Fibroblast of skin of abdomen (primary cell): ENCODE measurements at regions not wholly inside any gene's neighbourhood (a gene's known extent, or its start where the extent isn't known, plus 50 kb on each side); places are given as distances from the start of the nearest gene placed in this dataset.

ENCODE experiments used
- DNase-seq: peaks from one replicate; pipeline ENCODE4 v3.0.0-alpha.2; 2013

GRCh38 chr6:140960566-140960965 is 1172.2 kb upstream of the GJE1 start:
- DNase-seq: no peak

- no peak for DNase-seq
These were observed 1175.3 kb upstream of the GJE1 start for GRCh38 chr6:140957386-140957785.

GRCh38 chr6:140956571-140957369 is 1176.0 kb upstream of the GJE1 start:
- peak; percentile 71 for DNase-seq

GRCh38 chr6:140940251-140940925 is 1192.3 kb upstream of the GJE1 start:
- no peak for DNase-seq

GRCh38 chr6:140932909-140933308 is 1199.8 kb upstream of the GJE1 start:
- DNase-seq: no peak

GRCh38 chr6:140931581-140931980 is 1201.1 kb upstream of the GJE1 start:
- no peak for DNase-seq

GRCh38 chr6:140929121-140929520 is 1203.6 kb upstream of the GJE1 start:
- no peak for DNase-seq

- DNase-seq: no peak
These were observed 1209.7 kb upstream of the GJE1 start for GRCh38 chr6:140923048-140923447.

GRCh38 chr6:140921366-140922226 is 1211.1 kb upstream of the GJE1 start:
- peak; percentile 88 for DNase-seq

- no peak for DNase-seq
These were observed 1214.8 kb upstream of the GJE1 start for GRCh38 chr6:140917911-140918310.

GRCh38 chr6:140915551-140915950 is 1217.2 kb upstream of the GJE1 start:
- DNase-seq: no peak

- DNase-seq: no peak
These were observed 1217.6 kb upstream of the GJE1 start for GRCh38 chr6:140915103-140915502.

- no peak for DNase-seq
These were observed 1220.0 kb upstream of the GJE1 start for GRCh38 chr6:140912686-140913085.

GRCh38 chr6:140909625-140910024 is 1223.1 kb upstream of the GJE1 start:
- DNase-seq: peak; percentile 11

GRCh38 chr6:140909156-140909555 is 1223.6 kb upstream of the GJE1 start:
- peak; percentile 46 for DNase-seq

- DNase-seq: no peak
These were observed 1224.2 kb upstream of the GJE1 start for GRCh38 chr6:140908505-140908904.

GRCh38 chr6:140907235-140907634 is 1225.5 kb upstream of the GJE1 start:
- DNase-seq: no peak

- DNase-seq: no peak
These were observed 1227.0 kb upstream of the GJE1 start for GRCh38 chr6:140905724-140906123.

- DNase-seq: no peak
These were observed 1227.7 kb upstream of the GJE1 start for GRCh38 chr6:140905050-140905449.

GRCh38 chr6:140897804-140898573 is 1234.7 kb upstream of the GJE1 start:
- no peak for DNase-seq

- DNase-seq: no peak
These were observed 1235.4 kb upstream of the GJE1 start for GRCh38 chr6:140897349-140897748.

GRCh38 chr6:140893432-140893831 is 1239.3 kb upstream of the GJE1 start:
- DNase-seq: no peak
